ENCODE measurements at regions not wholly inside any gene's neighbourhood (a gene's known extent, or its start where the extent isn't known, plus 50 kb on each side); places are given as distances from the start of the nearest gene placed in this dataset.

- TF ChIP-seq CTCF (IDR thresholded peaks at IDR 0.05; ENCODE audit: insufficient read depth, low read length, poor library complexity, severe bottlenecking) = no peak
- no peak for TF ChIP-seq EZH2phosphoT487 (conservative IDR thresholded peaks at IDR 0.05; ENCODE audit: low read length)
Measured at GRCh38 chr2:2705871-2706270, 374.8 kb upstream of the MYT1L start.

Data from SU-DHL-6 (cell line).